ENCODE measurements at regions not wholly inside any gene's neighbourhood (a gene's known extent, or its start where the extent isn't known, plus 50 kb on each side); places are given as distances from the start of the nearest gene placed in this dataset.

- TF ChIP-seq, protein P1, sequence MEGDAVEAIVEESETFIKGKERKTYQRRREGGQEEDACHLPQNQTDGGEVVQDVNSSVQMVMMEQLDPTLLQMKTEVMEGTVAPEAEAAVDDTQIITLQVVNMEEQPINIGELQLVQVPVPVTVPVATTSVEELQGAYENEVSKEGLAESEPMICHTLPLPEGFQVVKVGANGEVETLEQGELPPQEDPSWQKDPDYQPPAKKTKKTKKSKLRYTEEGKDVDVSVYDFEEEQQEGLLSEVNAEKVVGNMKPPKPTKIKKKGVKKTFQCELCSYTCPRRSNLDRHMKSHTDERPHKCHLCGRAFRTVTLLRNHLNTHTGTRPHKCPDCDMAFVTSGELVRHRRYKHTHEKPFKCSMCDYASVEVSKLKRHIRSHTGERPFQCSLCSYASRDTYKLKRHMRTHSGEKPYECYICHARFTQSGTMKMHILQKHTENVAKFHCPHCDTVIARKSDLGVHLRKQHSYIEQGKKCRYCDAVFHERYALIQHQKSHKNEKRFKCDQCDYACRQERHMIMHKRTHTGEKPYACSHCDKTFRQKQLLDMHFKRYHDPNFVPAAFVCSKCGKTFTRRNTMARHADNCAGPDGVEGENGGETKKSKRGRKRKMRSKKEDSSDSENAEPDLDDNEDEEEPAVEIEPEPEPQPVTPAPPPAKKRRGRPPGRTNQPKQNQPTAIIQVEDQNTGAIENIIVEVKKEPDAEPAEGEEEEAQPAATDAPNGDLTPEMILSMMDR (IDR thresholded peaks at IDR 0.05; ENCODE audit: extremely low read depth in 1 of 2, insufficient read depth in 1 of 2, low read depth in 1 of 2, low read length in 2 of 2), result no peak
- TF ChIP-seq POLR2A (IDR thresholded peaks at IDR 0.05; ENCODE audit: low read depth, low read length) (no peak), EZH2 (IDR thresholded peaks at IDR 0.05; ENCODE audit: borderline replicate concordance, low read depth, low read length, severe bottlenecking) (no peak), POLR2AphosphoS5 (IDR thresholded peaks at IDR 0.05; ENCODE audit: insufficient read depth, low read depth, low read length) (no peak), MYC (IDR thresholded peaks at IDR 0.05; ENCODE audit: low read depth, low read length) (no peak), JUN (IDR thresholded peaks at IDR 0.05; ENCODE audit: borderline replicate concordance, insufficient read depth, insufficient read length, low read depth) (no peak)
Measured at GRCh38 chr11:81080476-81080875, 1639.6 kb upstream of the TENM4 start.
